Lower leg skin (tissue), 4 donors: ENCODE measurements at regions not wholly inside any gene's neighbourhood (a gene's known extent, or its start where the extent isn't known, plus 50 kb on each side); places are given as distances from the start of the nearest gene placed in this dataset.
"Not testable (repeated sequence)": the region's sequence is repeated elsewhere in the genome, so short reads cannot be mapped to it uniquely, and the experiment has no call there.

Experiments used
- DNase-seq, 2 donors: peaks; one replicate each; pipeline ENCODE4 v3.0.0-alpha.2; 2019; ENCODE audit warnings: low spot score in 2 of 2
- H3K4me3 ChIP-seq: fragments of 200-600 bp; sonication (generic); 2 replicates; pipeline ENCODE4 v1.5.1; 2017; ENCODE audit warnings: mild to moderate bottlenecking, low read depth; ENCODE audit not compliant: poor library complexity, severe bottlenecking
- POLR2A ChIP-seq, 2 donors: fragments of 450-650 bp; IDR thresholded peaks; one replicate each; pipeline ENCODE4 v1.6.1; 2016 to 2017; ENCODE audit warnings: antibody characterized with exemption in 2 of 2, mild to moderate bottlenecking in 1 of 2, moderate library complexity in 1 of 2
- WGBS, 2 donors: methylation state at CpG; one replicate each; pipeline ENCODE4 v1.1.5; 2018; 5-methylcytosine and 5-hydroxymethylcytosine counted together
- intact Hi-C: fragments of 100-400 bp; cut with DNase I; formaldehyde crosslinking; loops from one replicate; pipeline ENCODE4 v1.15.0; 2023; ENCODE audit warnings: low total_unique reads
- TF ChIP-seq, protein P1 (sequence below), 3 donors: fragments of 450-650 bp; IDR thresholded peaks; one replicate each; pipeline ENCODE4 v1.5.1; 2016; ENCODE audit warnings: antibody characterized with exemption in 3 of 3, mild to moderate bottlenecking in 3 of 3, moderate library complexity in 2 of 3

DNA sequence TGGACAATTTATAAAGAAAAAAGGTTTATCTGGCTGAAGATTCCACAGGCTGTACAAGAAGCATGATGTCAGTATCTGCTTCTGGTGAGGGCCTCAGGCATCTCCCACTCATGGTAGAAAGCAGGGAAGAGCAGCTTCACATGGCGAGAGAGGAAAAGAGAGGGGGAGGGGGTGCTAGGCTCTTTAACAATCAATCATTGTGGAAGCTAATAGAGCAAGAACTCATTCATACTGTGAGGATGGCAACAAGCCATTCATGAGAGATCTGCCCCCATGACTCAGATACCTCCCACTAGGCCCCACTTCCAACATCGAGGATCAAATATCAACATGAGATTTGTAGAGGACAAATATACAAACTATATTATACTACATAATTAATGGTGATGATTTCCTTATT lies 361.9 kb upstream of the FAR2 start:
- no peak for DNase-seq
- 82 to 88% methylated on average over 2 of the region's 2 CpGs for WGBS, 2 donors
- intact Hi-C loops, result no loop called here
- H3K4me3 ChIP-seq, result no peak overlapping the region
- TF ChIP-seq POLR2A (IDR thresholded peaks at IDR 0.05), result no peak
- TF ChIP-seq, protein P1, sequence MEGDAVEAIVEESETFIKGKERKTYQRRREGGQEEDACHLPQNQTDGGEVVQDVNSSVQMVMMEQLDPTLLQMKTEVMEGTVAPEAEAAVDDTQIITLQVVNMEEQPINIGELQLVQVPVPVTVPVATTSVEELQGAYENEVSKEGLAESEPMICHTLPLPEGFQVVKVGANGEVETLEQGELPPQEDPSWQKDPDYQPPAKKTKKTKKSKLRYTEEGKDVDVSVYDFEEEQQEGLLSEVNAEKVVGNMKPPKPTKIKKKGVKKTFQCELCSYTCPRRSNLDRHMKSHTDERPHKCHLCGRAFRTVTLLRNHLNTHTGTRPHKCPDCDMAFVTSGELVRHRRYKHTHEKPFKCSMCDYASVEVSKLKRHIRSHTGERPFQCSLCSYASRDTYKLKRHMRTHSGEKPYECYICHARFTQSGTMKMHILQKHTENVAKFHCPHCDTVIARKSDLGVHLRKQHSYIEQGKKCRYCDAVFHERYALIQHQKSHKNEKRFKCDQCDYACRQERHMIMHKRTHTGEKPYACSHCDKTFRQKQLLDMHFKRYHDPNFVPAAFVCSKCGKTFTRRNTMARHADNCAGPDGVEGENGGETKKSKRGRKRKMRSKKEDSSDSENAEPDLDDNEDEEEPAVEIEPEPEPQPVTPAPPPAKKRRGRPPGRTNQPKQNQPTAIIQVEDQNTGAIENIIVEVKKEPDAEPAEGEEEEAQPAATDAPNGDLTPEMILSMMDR (IDR thresholded peaks at IDR 0.05), result no peak

DNA sequence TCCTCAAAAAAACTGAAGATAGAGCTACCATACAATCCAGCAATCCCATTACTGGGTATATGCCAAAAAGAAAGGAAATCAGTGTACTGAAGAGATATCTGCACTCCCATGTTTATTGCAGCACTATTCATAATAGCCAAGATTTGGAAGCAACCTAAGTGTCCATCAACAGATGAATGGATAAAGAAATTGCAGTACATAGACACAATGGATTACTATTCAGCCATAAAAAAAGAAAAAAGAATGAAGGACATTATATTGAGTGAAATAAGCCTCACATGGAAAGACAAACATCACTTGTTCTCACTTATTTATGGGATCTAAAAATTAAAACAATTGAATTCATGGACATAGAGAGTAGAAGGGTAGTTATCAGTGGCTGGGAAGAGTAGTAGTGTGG lies 360.8 kb upstream of the FAR2 start:
- intact Hi-C loops, H3K4me3 ChIP-seq, DNase-seq: not testable (repeated sequence)

DNA sequence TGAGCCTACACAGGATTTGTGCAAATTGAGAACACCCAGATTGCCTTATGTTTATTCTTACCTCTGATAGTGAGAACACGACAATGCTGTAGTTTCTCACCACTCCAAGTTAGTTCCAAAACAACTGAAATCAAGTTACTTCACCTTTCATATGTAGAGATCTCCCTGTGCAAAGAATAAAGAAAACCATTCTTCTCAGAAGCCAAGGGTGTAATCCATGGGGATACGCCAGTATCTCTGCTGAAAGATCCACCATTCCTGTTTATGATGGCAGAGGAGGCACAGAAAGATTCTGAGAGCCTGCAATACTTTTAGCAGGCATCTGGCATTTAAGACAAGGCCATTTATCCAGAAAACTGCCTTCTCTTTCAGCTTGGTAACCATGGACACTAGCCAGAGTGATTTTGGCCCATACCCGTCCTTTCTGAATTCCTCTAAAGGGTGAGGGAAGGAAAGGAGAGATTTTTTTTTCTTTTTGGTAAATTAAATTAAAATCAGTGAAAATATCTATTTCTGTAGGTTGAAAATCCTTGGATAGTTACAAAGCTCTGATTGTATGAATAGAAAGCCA lies 355.4 kb upstream of the FAR2 start:
- no peak overlapping the region for H3K4me3 ChIP-seq
- no peak for DNase-seq
- intact Hi-C loops, result no loop called here
- TF ChIP-seq POLR2A (IDR thresholded peaks at IDR 0.05), result no peak
- TF ChIP-seq, protein P1 (IDR thresholded peaks at IDR 0.05), result no peak
- WGBS, 2 donors, result 73 to 74% methylated on average over 3 of the region's 3 CpGs

DNA sequence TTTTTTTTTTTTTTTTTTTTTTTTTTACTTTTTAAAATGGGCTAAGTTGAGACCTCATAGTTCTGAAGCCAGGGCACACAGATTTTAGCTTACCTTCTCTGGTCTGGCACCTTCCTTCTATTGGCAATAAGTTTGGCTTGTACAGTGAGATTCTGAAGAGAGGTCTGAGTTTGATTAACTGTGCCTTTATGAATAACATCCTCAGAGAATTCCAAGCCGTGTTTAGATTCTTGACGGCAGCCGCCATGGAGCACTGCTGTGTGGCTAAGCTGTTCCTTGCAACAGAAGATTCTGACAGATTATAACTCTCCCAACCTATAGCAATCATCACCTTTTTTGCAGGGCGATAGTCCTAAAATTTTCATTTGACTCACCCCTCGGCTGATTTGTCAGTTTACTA lies 354.9 kb upstream of the FAR2 start:
- 47 to 58% methylated on average over 5 of the region's 5 CpGs for WGBS, 2 donors
- intact Hi-C loops, result no loop called here
- H3K4me3 ChIP-seq, result no peak overlapping the region
- DNase-seq, result no peak
- TF ChIP-seq POLR2A (IDR thresholded peaks at IDR 0.05), result no peak
- TF ChIP-seq, protein P1 (IDR thresholded peaks at IDR 0.05), result no peak

DNA sequence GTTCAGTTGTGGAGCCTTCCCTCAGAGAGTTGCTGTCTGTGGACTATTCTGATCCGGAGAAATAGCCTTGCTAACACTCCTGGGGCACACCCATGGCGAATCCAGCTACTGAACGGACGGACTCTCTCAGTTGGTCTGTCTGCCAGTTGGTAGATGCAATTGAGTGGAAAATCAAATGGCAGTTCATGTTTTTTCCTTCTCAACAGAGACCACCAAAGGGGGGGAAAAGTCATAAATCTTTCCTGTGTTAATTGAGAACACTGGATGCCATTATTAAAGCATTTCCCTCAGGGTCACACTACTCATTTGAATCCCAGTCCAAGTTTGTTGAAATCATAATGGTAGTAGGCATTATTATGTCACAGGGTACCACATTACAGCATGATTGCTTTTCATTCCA lies 354.3 kb upstream of the FAR2 start:
- TF ChIP-seq POLR2A (IDR thresholded peaks at IDR 0.05), result no peak
- TF ChIP-seq, protein P1 (IDR thresholded peaks at IDR 0.05), result no peak
- no peak for DNase-seq
- intact Hi-C loops, result no loop called here
- H3K4me3 ChIP-seq, result no peak overlapping the region
- WGBS, 2 donors, result 57 to 59% methylated on average over 4 of the region's 4 CpGs

DNA sequence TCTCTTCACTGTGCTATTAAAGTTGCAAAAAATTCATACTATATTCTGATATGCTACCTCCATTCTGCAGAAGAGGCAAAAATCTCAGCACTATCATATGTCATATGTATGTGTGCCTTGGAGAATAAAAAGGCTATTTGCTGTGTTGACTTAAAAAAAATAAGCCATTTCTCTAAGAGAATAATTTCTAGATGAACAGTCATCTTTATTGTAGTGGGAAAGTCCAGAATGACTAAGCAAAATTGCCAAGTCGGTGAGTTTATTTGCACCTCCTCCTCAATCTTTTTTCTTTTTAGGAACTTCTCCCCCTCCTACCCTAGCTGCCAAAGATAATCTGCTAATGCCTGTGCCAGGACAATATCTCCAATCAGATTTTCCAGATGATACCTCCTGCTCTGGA lies 353.8 kb upstream of the FAR2 start:
- TF ChIP-seq, protein P1 (IDR thresholded peaks at IDR 0.05), result no peak
- no peak for TF ChIP-seq POLR2A (IDR thresholded peaks at IDR 0.05)
- no peak overlapping the region for H3K4me3 ChIP-seq
- 21 to 27% methylated on average over 1 of the region's 1 CpG for WGBS, 2 donors
- intact Hi-C loops, result no loop called here
- DNase-seq, result no peak
